ENCODE measurements at regions not wholly inside any gene's neighbourhood (a gene's known extent, or its start where the extent isn't known, plus 50 kb on each side); places are given as distances from the start of the nearest gene placed in this dataset.

DNA sequence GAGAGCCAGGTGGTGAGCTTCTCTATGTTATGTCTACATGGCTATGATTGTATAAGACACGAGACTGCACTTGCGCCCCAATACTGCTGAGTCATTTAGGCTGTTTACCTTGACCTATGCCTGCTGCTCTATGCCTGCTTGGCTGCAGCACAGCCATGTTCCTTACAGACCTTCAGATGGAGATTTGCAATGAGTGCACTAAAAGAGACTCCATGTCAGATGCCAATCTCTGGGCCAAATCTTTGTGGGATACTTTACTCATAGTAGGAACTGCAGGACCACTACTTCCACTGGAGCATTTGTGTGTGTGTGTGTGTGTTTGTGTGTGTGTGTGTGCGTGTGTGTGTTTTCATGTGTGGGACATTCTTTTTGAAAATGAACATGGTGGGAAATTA lies 50.0 kb upstream of the KMT2E start:
- TF ChIP-seq, protein P1, sequence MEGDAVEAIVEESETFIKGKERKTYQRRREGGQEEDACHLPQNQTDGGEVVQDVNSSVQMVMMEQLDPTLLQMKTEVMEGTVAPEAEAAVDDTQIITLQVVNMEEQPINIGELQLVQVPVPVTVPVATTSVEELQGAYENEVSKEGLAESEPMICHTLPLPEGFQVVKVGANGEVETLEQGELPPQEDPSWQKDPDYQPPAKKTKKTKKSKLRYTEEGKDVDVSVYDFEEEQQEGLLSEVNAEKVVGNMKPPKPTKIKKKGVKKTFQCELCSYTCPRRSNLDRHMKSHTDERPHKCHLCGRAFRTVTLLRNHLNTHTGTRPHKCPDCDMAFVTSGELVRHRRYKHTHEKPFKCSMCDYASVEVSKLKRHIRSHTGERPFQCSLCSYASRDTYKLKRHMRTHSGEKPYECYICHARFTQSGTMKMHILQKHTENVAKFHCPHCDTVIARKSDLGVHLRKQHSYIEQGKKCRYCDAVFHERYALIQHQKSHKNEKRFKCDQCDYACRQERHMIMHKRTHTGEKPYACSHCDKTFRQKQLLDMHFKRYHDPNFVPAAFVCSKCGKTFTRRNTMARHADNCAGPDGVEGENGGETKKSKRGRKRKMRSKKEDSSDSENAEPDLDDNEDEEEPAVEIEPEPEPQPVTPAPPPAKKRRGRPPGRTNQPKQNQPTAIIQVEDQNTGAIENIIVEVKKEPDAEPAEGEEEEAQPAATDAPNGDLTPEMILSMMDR (IDR thresholded peaks at IDR 0.05) = no peak
- no peak for TF ChIP-seq POLR2A (IDR thresholded peaks at IDR 0.05)
